T-helper 2 cell treated with Interferon-gamma antibody and Interleukin-4, amounts not matched to agents 5 μg/mL and 100 μg/mL, for 36 hours (primary cell): ENCODE measurements at regions not wholly inside any gene's neighbourhood (a gene's known extent, or its start where the extent isn't known, plus 50 kb on each side); places are given as distances from the start of the nearest gene placed in this dataset.
"Not testable (repeated sequence)": the region's sequence is repeated elsewhere in the genome, so short reads cannot be mapped to it uniquely, and the experiment has no call there.

Source experiments
- DNase-seq: peaks from one replicate; pipeline ENCODE4 v3.0.0; 2021; ENCODE audit warnings: low spot score
- H3K27ac Mint-ChIP-seq: one replicate; pipeline ENCODE4 v1.8.0; 2021; ENCODE audit warnings: mild to moderate bottlenecking, mixed read lengths
- H3K27me3 Mint-ChIP-seq: one replicate; pipeline ENCODE4 v1.8.0; 2021; ENCODE audit warnings: low read depth, mixed read lengths
- H3K36me3 Mint-ChIP-seq: one replicate; pipeline ENCODE4 v1.8.0; 2021; ENCODE audit warnings: low read depth, mixed read lengths
- H3K4me1 Mint-ChIP-seq: one replicate; pipeline ENCODE4 v1.8.0; 2021; ENCODE audit warnings: low read depth, mixed read lengths
- H3K4me3 Mint-ChIP-seq: one replicate; pipeline ENCODE4 v1.8.0; 2022; ENCODE audit warnings: mild to moderate bottlenecking, moderate library complexity, mixed read lengths
- H3K9me3 Mint-ChIP-seq: one replicate; pipeline ENCODE4 v1.8.0; 2021; ENCODE audit warnings: mixed read lengths

- H3K4me1 Mint-ChIP-seq, result no peaks in the 10 kb centered on the region
- no peaks in the 10 kb centered on the region for H3K36me3 Mint-ChIP-seq
- no peaks in the 10 kb centered on the region for H3K27me3 Mint-ChIP-seq
- H3K4me3 Mint-ChIP-seq, result no peak overlapping the region
- H3K9me3 Mint-ChIP-seq, result no peaks in the 10 kb centered on the region
- no peak for DNase-seq
- H3K27ac Mint-ChIP-seq, result no peak overlapping the region
Measured at GRCh38 chr10:33588974-33589600, 254.6 kb upstream of the NRP1 start.

- H3K36me3 Mint-ChIP-seq, H3K9me3 Mint-ChIP-seq, H3K27ac Mint-ChIP-seq, H3K4me3 Mint-ChIP-seq, H3K4me1 Mint-ChIP-seq, H3K27me3 Mint-ChIP-seq, DNase-seq: not testable (repeated sequence)
Measured at GRCh38 chr10:33584596-33584995, 250.1 kb upstream of the NRP1 start.

GRCh38 chr10:33579996-33580395, 245.5 kb upstream of the NRP1 start:
- Mint-ChIP-seq H3K9me3 (no peaks in the 10 kb centered on the region), H3K4me1 (no peaks in the 10 kb centered on the region), H3K27ac (no peak overlapping the region), H3K4me3 (no peak overlapping the region), H3K36me3 (no peaks in the 10 kb centered on the region), H3K27me3 (no peaks in the 10 kb centered on the region)
- DNase-seq, result no peak

GRCh38 chr10:33573606-33574005, 239.1 kb upstream of the NRP1 start:
- no peak overlapping the region for H3K4me3 Mint-ChIP-seq
- no peaks in the 10 kb centered on the region for H3K36me3 Mint-ChIP-seq
- DNase-seq, result no peak
- no peak overlapping the region for H3K27ac Mint-ChIP-seq
- no peaks in the 10 kb centered on the region for H3K27me3 Mint-ChIP-seq
- no peaks in the 10 kb centered on the region for H3K4me1 Mint-ChIP-seq
- no peaks in the 10 kb centered on the region for H3K9me3 Mint-ChIP-seq

GRCh38 chr10:33571616-33572015, 237.1 kb upstream of the NRP1 start:
- Mint-ChIP-seq H3K4me1 (no peaks in the 10 kb centered on the region), H3K4me3 (no peak overlapping the region), H3K27ac (no peak overlapping the region), H3K36me3 (no peaks in the 10 kb centered on the region), H3K9me3 (no peaks in the 10 kb centered on the region), H3K27me3 (no peaks in the 10 kb centered on the region)
- DNase-seq, result no peak

- no peaks in the 10 kb centered on the region for H3K9me3 Mint-ChIP-seq
- no peak overlapping the region for H3K27ac Mint-ChIP-seq
- H3K36me3 Mint-ChIP-seq, result no peaks in the 10 kb centered on the region
- H3K4me3 Mint-ChIP-seq, result no peak overlapping the region
- no peak for DNase-seq
- no peaks in the 10 kb centered on the region for H3K4me1 Mint-ChIP-seq
- no peaks in the 10 kb centered on the region for H3K27me3 Mint-ChIP-seq
Measured at GRCh38 chr10:33570495-33570894, 236.0 kb upstream of the NRP1 start.

- no peak for DNase-seq
- Mint-ChIP-seq H3K27me3 (no peaks in the 10 kb centered on the region), H3K36me3 (no peaks in the 10 kb centered on the region), H3K9me3 (no peaks in the 10 kb centered on the region), H3K4me3 (no peak overlapping the region), H3K4me1 (no peaks in the 10 kb centered on the region), H3K27ac (no peak overlapping the region)
Measured at GRCh38 chr10:33569702-33570101, 235.2 kb upstream of the NRP1 start.

GRCh38 chr10:33566426-33566825, 232.0 kb upstream of the NRP1 start:
- Mint-ChIP-seq H3K4me1 (no peaks in the 10 kb centered on the region), H3K4me3 (no peak overlapping the region), H3K27me3 (no peaks in the 10 kb centered on the region), H3K9me3 (no peaks in the 10 kb centered on the region), H3K27ac (no peak overlapping the region), H3K36me3 (no peaks in the 10 kb centered on the region)
- DNase-seq, result no peak

GRCh38 chr10:33566001-33566400, 231.5 kb upstream of the NRP1 start:
- no peaks in the 10 kb centered on the region for H3K36me3 Mint-ChIP-seq
- no peaks in the 10 kb centered on the region for H3K9me3 Mint-ChIP-seq
- no peak overlapping the region for H3K27ac Mint-ChIP-seq
- no peak for DNase-seq
- H3K27me3 Mint-ChIP-seq, result no peaks in the 10 kb centered on the region
- H3K4me3 Mint-ChIP-seq, result no peak overlapping the region
- no peaks in the 10 kb centered on the region for H3K4me1 Mint-ChIP-seq

- H3K9me3 Mint-ChIP-seq, result no peaks in the 10 kb centered on the region
- no peaks in the 10 kb centered on the region for H3K4me1 Mint-ChIP-seq
- H3K27ac Mint-ChIP-seq, result no peak overlapping the region
- DNase-seq, result no peak
- H3K36me3 Mint-ChIP-seq, result no peaks in the 10 kb centered on the region
- H3K27me3 Mint-ChIP-seq, result no peaks in the 10 kb centered on the region
- H3K4me3 Mint-ChIP-seq, result no peak overlapping the region
Measured at GRCh38 chr10:33565231-33565630, 230.8 kb upstream of the NRP1 start.

- no peaks in the 10 kb centered on the region for H3K27me3 Mint-ChIP-seq
- H3K9me3 Mint-ChIP-seq, result no peaks in the 10 kb centered on the region
- no peak overlapping the region for H3K27ac Mint-ChIP-seq
- no peaks in the 10 kb centered on the region for H3K36me3 Mint-ChIP-seq
- no peak overlapping the region for H3K4me3 Mint-ChIP-seq
- no peaks in the 10 kb centered on the region for H3K4me1 Mint-ChIP-seq
- no peak for DNase-seq
Measured at GRCh38 chr10:33559105-33559504, 224.6 kb upstream of the NRP1 start.

GRCh38 chr10:33557313-33557712, 222.8 kb upstream of the NRP1 start:
- H3K27ac Mint-ChIP-seq, result no peak overlapping the region

GRCh38 chr10:33556620-33557019, 222.2 kb upstream of the NRP1 start:
- Mint-ChIP-seq H3K9me3 (no peaks in the 10 kb centered on the region), H3K4me3 (no peak overlapping the region), H3K27me3 (no peaks in the 10 kb centered on the region), H3K36me3 (no peaks in the 10 kb centered on the region), H3K4me1 (no peaks in the 10 kb centered on the region), H3K27ac (no peak overlapping the region)
- DNase-seq, result no peak

More at GRCh38 chr10:33557313-33557712, 222.8 kb upstream of the NRP1 start:
- no peaks in the 10 kb centered on the region for H3K4me1 Mint-ChIP-seq
- no peaks in the 10 kb centered on the region for H3K27me3 Mint-ChIP-seq
- DNase-seq, result no peak
- H3K36me3 Mint-ChIP-seq, result no peaks in the 10 kb centered on the region
- H3K9me3 Mint-ChIP-seq, result no peaks in the 10 kb centered on the region
- no peak overlapping the region for H3K4me3 Mint-ChIP-seq

- H3K9me3 Mint-ChIP-seq, result no peaks in the 10 kb centered on the region
- no peak overlapping the region for H3K27ac Mint-ChIP-seq
- no peak overlapping the region for H3K4me3 Mint-ChIP-seq
- H3K4me1 Mint-ChIP-seq, result no peaks in the 10 kb centered on the region
- no peaks in the 10 kb centered on the region for H3K27me3 Mint-ChIP-seq
- DNase-seq, result no peak
- no peaks in the 10 kb centered on the region for H3K36me3 Mint-ChIP-seq
Measured at GRCh38 chr10:33556103-33556502, 221.6 kb upstream of the NRP1 start.
